HT1080 (cell line): ENCODE measurements at regions not wholly inside any gene's neighbourhood (a gene's known extent, or its start where the extent isn't known, plus 50 kb on each side); places are given as distances from the start of the nearest gene placed in this dataset.
A peak's percentile ranks its signal among the peaks of the same experiment; 100 is the strongest.
"Not testable (repeated sequence)": the region's sequence is repeated elsewhere in the genome, so short reads cannot be mapped to it uniquely, and the experiment has no call there.

ENCODE experiments used
- DNase-seq: peaks from one replicate; pipeline ENCODE4 v3.0.0-alpha.2; 2015; ENCODE audit warnings: low read depth

GRCh38 chr11:89614428-89614827 lies 95.7 kb upstream of the TRIM77 start:
- DNase-seq: peak; percentile 29

GRCh38 chr11:89615642-89616041 lies 94.5 kb upstream of the TRIM77 start:
- DNase-seq: not testable (repeated sequence)

- DNase-seq: not testable (repeated sequence)
Observed at GRCh38 chr11:89616161-89616560, 93.9 kb upstream of the TRIM77 start.

GRCh38 chr11:89616999-89617602 lies 93.0 kb upstream of the TRIM77 start:
- peak; percentile 42 for DNase-seq

GRCh38 chr11:89620721-89621120 lies 89.4 kb upstream of the TRIM77 start:
- DNase-seq: not testable (repeated sequence)

GRCh38 chr11:89625171-89625570 lies 84.9 kb upstream of the TRIM77 start:
- no peak for DNase-seq

GRCh38 chr11:89626366-89626765 lies 83.7 kb upstream of the TRIM77 start:
- DNase-seq: no peak

GRCh38 chr11:89626881-89627280 lies 83.2 kb upstream of the TRIM77 start:
- not testable (repeated sequence) for DNase-seq

- no peak for DNase-seq
Observed at GRCh38 chr11:89633135-89633705, 76.9 kb upstream of the TRIM77 start.

- not testable (repeated sequence) for DNase-seq
Observed at GRCh38 chr11:89640777-89641176, 69.3 kb upstream of the TRIM77 start.

- peak; percentile 7 for DNase-seq
Observed at GRCh38 chr11:89648232-89648631, 61.9 kb upstream of the TRIM77 start.

- not testable (repeated sequence) for DNase-seq
Observed at GRCh38 chr11:89648996-89649395, 61.1 kb upstream of the TRIM77 start.

- DNase-seq: not testable (repeated sequence)
Observed at GRCh38 chr11:89654669-89655068, 55.4 kb upstream of the TRIM77 start.

GRCh38 chr11:89658767-89659166 lies 51.3 kb upstream of the TRIM77 start:
- DNase-seq: not testable (repeated sequence)

- not testable (repeated sequence) for DNase-seq
Observed at GRCh38 chr11:89659414-89659813, 50.7 kb upstream of the TRIM77 start.

- no peak for DNase-seq
Observed at GRCh38 chr11:89660234-89660633, 49.9 kb upstream of the TRIM77 start.
